WTC11 (cell line): ENCODE measurements at regions not wholly inside any gene's neighbourhood (a gene's known extent, or its start where the extent isn't known, plus 50 kb on each side); places are given as distances from the start of the nearest gene placed in this dataset.

Experiments
- ATAC-seq: fragments of 200-7000 bp; cut with Tn5 transposase; 2 replicates; pipeline ENCODE4 v1.10.0; 2021; ENCODE audit warnings: mild to moderate bottlenecking, moderate library complexity
- CTCF ChIA-PET: fragments of 300-600 bp; sonication (Branson Sonifier 250); formaldehyde crosslinking; loops from one replicate; lab custom pipeline; 2021; ENCODE audit warnings: antibody characterized with exemption; lab: Charles Lee
- POLR2A ChIA-PET: fragments of 350-600 bp; sonication (Branson Sonifier 250); formaldehyde crosslinking; loops from one replicate; lab custom pipeline; 2021; ENCODE audit warnings: antibody characterized with exemption; lab: Charles Lee
- DNase-seq: peaks from one replicate; pipeline ENCODE4 v3.0.0; 2021; ENCODE audit warnings: low spot score
- H3K27ac Mint-ChIP-seq: 2 replicates; pipeline ENCODE4 v1.8.0; 2021; ENCODE audit warnings: mixed read lengths
- H3K27me3 Mint-ChIP-seq: 2 replicates; pipeline ENCODE4 v1.8.0; 2021; ENCODE audit warnings: low read depth, mild to moderate bottlenecking, moderate library complexity, mixed read lengths
- H3K36me3 Mint-ChIP-seq: 2 replicates; pipeline ENCODE4 v1.8.0; 2021; ENCODE audit warnings: mixed read lengths
- H3K4me1 Mint-ChIP-seq: 2 replicates; pipeline ENCODE4 v1.8.0; 2022; ENCODE audit warnings: mixed read lengths
- H3K4me3 Mint-ChIP-seq: 2 replicates; pipeline ENCODE4 v1.8.0; 2021; ENCODE audit warnings: mild to moderate bottlenecking, moderate library complexity, mixed read lengths
- H3K9me3 Mint-ChIP-seq: 2 replicates; pipeline ENCODE4 v1.8.0; 2021; ENCODE audit warnings: mixed read lengths
- E2F5 ChIP-seq: sonication (generic); formaldehyde crosslinking; IDR thresholded peaks from 2 replicates; pipeline ENCODE4 v1.8.1; 2022; ENCODE audit warnings: mild to moderate bottlenecking, moderate library complexity, missing genetic modification reagents
- HMGA2 ChIP-seq: fragments of 250-450 bp; sonication (Bioruptor Pico); IDR thresholded peaks from 2 replicates; pipeline ENCODE4 v1.4.0; 2021; ENCODE audit warnings: mild to moderate bottlenecking, moderate library complexity
- MYBL2 ChIP-seq: sonication (generic); formaldehyde crosslinking; IDR thresholded peaks from 2 replicates; pipeline ENCODE4 v1.8.1; 2023; ENCODE audit warnings: mild to moderate bottlenecking, moderate library complexity, missing genetic modification reagents
- NFE2L1 ChIP-seq: sonication (generic); formaldehyde crosslinking; IDR thresholded peaks from 2 replicates; pipeline ENCODE4 v1.8.1; 2023; ENCODE audit warnings: missing genetic modification reagents
- STAT6 ChIP-seq: sonication (generic); formaldehyde crosslinking; conservative IDR thresholded peaks from 2 replicates; pipeline ENCODE4 v1.8.1; 2023; ENCODE audit warnings: mild to moderate bottlenecking, low read depth, missing genetic modification reagents, moderate library complexity
- TEAD4 ChIP-seq: sonication (generic); formaldehyde crosslinking; IDR thresholded peaks from 2 replicates; pipeline ENCODE4 v1.8.0; 2022; ENCODE audit warnings: mild to moderate bottlenecking, missing genetic modification reagents
- USF1 ChIP-seq: sonication (generic); formaldehyde crosslinking; IDR thresholded peaks from 2 replicates; pipeline ENCODE4 v1.8.0; 2022; ENCODE audit warnings: mild to moderate bottlenecking, missing genetic modification reagents
- ZBTB21 ChIP-seq: sonication (generic); formaldehyde crosslinking; IDR thresholded peaks from 2 replicates; pipeline ENCODE4 v1.8.1; 2023; ENCODE audit warnings: mild to moderate bottlenecking, missing genetic modification reagents, borderline replicate concordance
- ZNF232 ChIP-seq: sonication (generic); formaldehyde crosslinking; IDR thresholded peaks from 2 replicates; pipeline ENCODE4 v1.8.0; 2022; ENCODE audit warnings: mild to moderate bottlenecking, missing genetic modification reagents
- ZNF317 ChIP-seq: sonication (generic); formaldehyde crosslinking; IDR thresholded peaks from 2 replicates; pipeline ENCODE4 v1.8.1; 2023; ENCODE audit warnings: low read depth, mild to moderate bottlenecking, moderate library complexity, missing genetic modification reagents, borderline replicate concordance
- ZNF396 ChIP-seq: fragments of 250-450 bp; sonication (Bioruptor Pico); IDR thresholded peaks from 2 replicates; pipeline ENCODE4 v1.8.0; 2021; ENCODE audit warnings: mild to moderate bottlenecking, moderate library complexity, borderline replicate concordance
- ZNF423 ChIP-seq: fragments of 250-450 bp; sonication (Bioruptor Pico); IDR thresholded peaks from 2 replicates; pipeline ENCODE4 v2.1.2; 2022; ENCODE audit warnings: mild to moderate bottlenecking, moderate library complexity
- TF ChIP-seq, protein P1 (sequence below): sonication (generic); formaldehyde crosslinking; IDR thresholded peaks from 2 replicates; pipeline ENCODE4 v1.8.0; 2022; ENCODE audit warnings: mild to moderate bottlenecking, missing genetic modification reagents
- TF ChIP-seq, protein P2 (sequence below): sonication (generic); formaldehyde crosslinking; IDR thresholded peaks from 2 replicates; pipeline ENCODE4 v1.8.0; 2023; ENCODE audit warnings: missing genetic modification reagents
- TF ChIP-seq, protein P3 (sequence below): fragments of 250-450 bp; sonication (Bioruptor Pico); IDR thresholded peaks from 2 replicates; pipeline ENCODE4 v1.9.0; 2021; ENCODE audit warnings: moderate library complexity, mild to moderate bottlenecking, inconsistent platforms, borderline replicate concordance

GRCh38 chr10:30546511-30546910 lies 83.0 kb downstream of the LYZL2 start (continued):
- TF ChIP-seq, protein P1, sequence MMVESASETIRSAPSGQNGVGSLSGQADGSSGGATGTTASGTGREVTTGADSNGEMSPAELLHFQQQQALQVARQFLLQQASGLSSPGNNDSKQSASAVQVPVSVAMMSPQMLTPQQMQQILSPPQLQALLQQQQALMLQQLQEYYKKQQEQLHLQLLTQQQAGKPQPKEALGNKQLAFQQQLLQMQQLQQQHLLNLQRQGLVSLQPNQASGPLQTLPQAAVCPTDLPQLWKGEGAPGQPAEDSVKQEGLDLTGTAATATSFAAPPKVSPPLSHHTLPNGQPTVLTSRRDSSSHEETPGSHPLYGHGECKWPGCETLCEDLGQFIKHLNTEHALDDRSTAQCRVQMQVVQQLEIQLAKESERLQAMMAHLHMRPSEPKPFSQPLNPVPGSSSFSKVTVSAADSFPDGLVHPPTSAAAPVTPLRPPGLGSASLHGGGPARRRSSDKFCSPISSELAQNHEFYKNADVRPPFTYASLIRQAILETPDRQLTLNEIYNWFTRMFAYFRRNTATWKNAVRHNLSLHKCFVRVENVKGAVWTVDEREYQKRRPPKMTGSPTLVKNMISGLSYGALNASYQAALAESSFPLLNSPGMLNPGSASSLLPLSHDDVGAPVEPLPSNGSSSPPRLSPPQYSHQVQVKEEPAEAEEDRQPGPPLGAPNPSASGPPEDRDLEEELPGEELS: no peak
- TF ChIP-seq ZNF317 (CRISPR knock-in tag) (no peak), ZNF423 (CRISPR knock-in tag) (no peak), ZNF396 (CRISPR knock-in tag) (no peak), MYBL2 (no peak), E2F5 (CRISPR knock-in tag) (no peak), HMGA2 (CRISPR knock-in tag) (no peak), ZBTB21 (CRISPR knock-in tag) (no peak), USF1 (CRISPR knock-in tag) (no peak), NFE2L1 (CRISPR knock-in tag) (no peak), STAT6 (CRISPR knock-in tag) (no peak), ZNF232 (CRISPR knock-in tag) (no peak)
- TF ChIP-seq, protein P2, sequence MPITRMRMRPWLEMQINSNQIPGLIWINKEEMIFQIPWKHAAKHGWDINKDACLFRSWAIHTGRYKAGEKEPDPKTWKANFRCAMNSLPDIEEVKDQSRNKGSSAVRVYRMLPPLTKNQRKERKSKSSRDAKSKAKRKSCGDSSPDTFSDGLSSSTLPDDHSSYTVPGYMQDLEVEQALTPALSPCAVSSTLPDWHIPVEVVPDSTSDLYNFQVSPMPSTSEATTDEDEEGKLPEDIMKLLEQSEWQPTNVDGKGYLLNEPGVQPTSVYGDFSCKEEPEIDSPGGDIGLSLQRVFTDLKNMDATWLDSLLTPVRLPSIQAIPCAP (CRISPR knock-in tag): no peak
- TF ChIP-seq, all 79 proteins: peak for 0

DNA sequence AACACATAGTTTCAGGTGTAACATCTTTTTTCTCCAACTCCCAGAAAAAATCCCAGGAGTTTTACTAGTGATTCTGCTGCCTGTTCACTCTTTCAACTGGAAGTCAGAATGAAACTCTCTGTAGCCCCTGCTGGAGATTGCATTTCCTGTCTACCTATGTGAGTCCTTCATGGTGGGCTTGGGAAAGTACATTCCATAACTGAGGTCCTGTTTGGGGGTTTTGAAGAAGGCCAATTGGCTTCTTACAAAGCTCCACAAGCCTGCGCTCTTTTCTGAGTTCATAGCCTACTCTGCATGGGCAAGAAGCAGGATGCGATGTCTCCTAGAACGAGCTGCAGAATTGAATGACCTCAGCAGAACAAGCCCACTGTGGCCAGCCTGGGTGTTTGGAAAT lies 86.7 kb downstream of the LYZL2 start:
- TF ChIP-seq, protein P3, sequence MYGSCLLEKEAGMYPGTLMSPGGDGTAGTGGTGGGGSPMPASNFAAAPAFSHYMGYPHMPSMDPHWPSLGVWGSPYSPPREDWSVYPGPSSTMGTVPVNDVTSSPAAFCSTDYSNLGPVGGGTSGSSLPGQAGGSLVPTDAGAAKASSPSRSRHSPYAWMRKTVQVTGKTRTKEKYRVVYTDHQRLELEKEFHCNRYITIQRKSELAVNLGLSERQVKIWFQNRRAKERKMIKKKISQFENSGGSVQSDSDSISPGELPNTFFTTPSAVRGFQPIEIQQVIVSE: no peak
- TF ChIP-seq TEAD4 (CRISPR knock-in tag): no peak
- ATAC-seq: no peak
- no peak for DNase-seq
- Mint-ChIP-seq H3K4me3 (no peak overlapping the region), H3K9me3 (peaks cover 13% of the 10 kb centered on the region), H3K27me3 (no peaks in the 10 kb centered on the region), H3K4me1 (peaks cover 32% of the 10 kb centered on the region), H3K27ac (no peak overlapping the region), H3K36me3 (peaks cover 8% of the 10 kb centered on the region; the same call in 1 of the 2 replicates)
- ChIA-PET POLR2A (no interaction called here), CTCF (interaction anchor here (0.6 to 2.1 kb wide), 6 partner anchors 12 to 183 kb away, joined by 3 to 6 read pairs (median 4); no protein-coding TSS in a partner anchor)
